GM12891 (cell line): ENCODE measurements at regions not wholly inside any gene's neighbourhood (a gene's known extent, or its start where the extent isn't known, plus 50 kb on each side); places are given as distances from the start of the nearest gene placed in this dataset.

ENCODE experiments used
- DNase-seq: peaks from one replicate; pipeline ENCODE4 v3.0.0; 2011; ENCODE audit warnings: low spot score; ENCODE audit not compliant: insufficient read length
- FAIRE-seq: peaks from 2 replicates; lab custom pipeline; 2011; peaks lifted over from hg19 to GRCh38; lab: Jason Lieb, UNC
- PAX5 ChIP-seq: IDR thresholded peaks from 2 replicates; pipeline ENCODE4 v1.6.1; 2011; ENCODE audit warnings: low read length, moderate library complexity, mild to moderate bottlenecking; ENCODE audit not compliant: insufficient read depth, severe bottlenecking
- POLR2A ChIP-seq: IDR thresholded peaks from 2 replicates; pipeline ENCODE4 v1.6.1; 2011; ENCODE audit warnings: low read depth, low read length, control low read depth
- POLR2AphosphoS5 ChIP-seq: IDR thresholded peaks from 2 replicates; pipeline ENCODE4 v1.6.1; 2011; ENCODE audit warnings: low read depth, low read length, control low read depth
- POU2F2 ChIP-seq: IDR thresholded peaks from 2 replicates; pipeline ENCODE4 v1.6.1; 2011; ENCODE audit warnings: low read depth, mild to moderate bottlenecking, control low read depth, low read length, moderate library complexity
- SPI1 ChIP-seq: IDR thresholded peaks from 2 replicates; pipeline ENCODE4 v1.6.1; 2011; ENCODE audit warnings: low read depth, low read length, control low read depth
- TAF1 ChIP-seq: IDR thresholded peaks from 2 replicates; pipeline ENCODE4 v1.6.1; 2011; ENCODE audit warnings: low read depth, low read length, control low read depth

GRCh38 chr1:83776913-83777757 is 221.8 kb downstream of the TTLL7 start:
- DNase-seq (no peak), FAIRE-seq (no peak)
- TF ChIP-seq POLR2A (no peak), TAF1 (no peak), POU2F2 (no peak), POLR2AphosphoS5 (no peak), SPI1 (no peak), PAX5 (no peak)

- TF ChIP-seq PAX5 (no peak), SPI1 (no peak), POLR2AphosphoS5 (no peak), TAF1 (no peak), POLR2A (no peak), POU2F2 (no peak)
- FAIRE-seq: no peak
- no peak for DNase-seq
These were observed 222.8 kb downstream of the TTLL7 start for GRCh38 chr1:83775977-83776603.

DNA sequence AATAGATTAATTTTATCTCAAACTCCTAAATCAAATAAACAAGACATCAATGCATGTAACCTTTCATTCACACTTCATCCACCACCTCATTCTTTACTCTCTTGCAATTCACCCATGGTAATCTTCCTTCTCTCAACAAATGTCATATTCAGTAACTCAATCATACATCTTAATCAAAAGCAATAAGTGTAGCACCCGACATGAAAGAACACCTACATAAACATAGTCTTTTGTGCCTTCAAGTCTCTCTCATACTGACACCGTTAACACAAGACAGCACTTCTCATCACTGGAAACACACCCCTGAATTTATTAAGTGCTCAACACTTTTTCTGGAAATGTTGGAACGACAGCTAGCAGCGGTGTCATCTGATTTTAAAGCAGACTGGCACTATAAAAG is 225.9 kb downstream of the TTLL7 start:
- FAIRE-seq: no peak
- no peak for TF ChIP-seq TAF1
- no peak for TF ChIP-seq PAX5
- DNase-seq: no peak

DNA sequence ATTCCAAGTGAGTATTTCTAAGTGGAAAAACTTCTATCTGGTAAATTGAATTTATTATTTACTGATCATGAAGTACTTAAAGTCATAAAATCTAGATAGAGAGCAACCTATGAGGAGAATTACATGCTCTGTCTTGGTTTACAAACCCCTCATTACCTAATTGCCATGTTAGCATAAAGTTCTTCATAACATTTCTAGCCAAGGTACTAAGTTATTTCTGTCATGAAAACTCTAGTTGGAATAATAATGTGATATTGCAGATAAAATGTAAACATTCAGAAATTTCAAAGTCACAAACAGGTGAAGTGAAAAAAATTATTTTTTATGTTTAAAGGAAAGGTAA is 228.6 kb downstream of the TTLL7 start:
- DNase-seq (no peak), FAIRE-seq (no peak)
- TF ChIP-seq POU2F2: no peak
- TF ChIP-seq SPI1: no peak
- TF ChIP-seq TAF1: no peak
- TF ChIP-seq PAX5: no peak
- TF ChIP-seq POLR2A: no peak
- TF ChIP-seq POLR2AphosphoS5: no peak

GRCh38 chr1:83769594-83770318 is 229.2 kb downstream of the TTLL7 start:
- DNase-seq (no peak), FAIRE-seq (peak; percentile 26)
- TF ChIP-seq PAX5 (no peak), POLR2AphosphoS5 (no peak), TAF1 (no peak), SPI1 (no peak), POU2F2 (no peak), POLR2A (no peak)

DNA sequence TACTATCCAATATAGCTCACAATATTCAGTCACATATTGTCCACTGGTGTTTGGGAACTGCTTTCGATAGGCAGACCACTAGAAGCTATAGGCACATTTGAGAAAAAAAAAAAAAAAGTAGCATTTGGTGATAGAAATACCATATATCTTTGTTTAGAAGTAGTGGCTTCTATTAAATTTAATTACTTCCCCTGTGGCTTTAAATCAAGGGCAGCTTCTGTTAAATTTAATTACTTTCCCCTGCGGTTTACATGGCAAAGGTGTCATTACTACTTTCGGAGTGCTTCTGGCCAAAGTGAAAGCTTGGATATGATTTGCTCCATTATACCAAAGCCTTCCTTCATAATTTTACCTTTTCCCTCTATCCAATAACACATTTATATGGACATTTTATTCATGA is 229.9 kb downstream of the TTLL7 start:
- TF ChIP-seq TAF1 (no peak), POLR2AphosphoS5 (no peak), SPI1 (no peak), POU2F2 (no peak)
- FAIRE-seq: no peak
- no peak for DNase-seq

- no peak for TF ChIP-seq POLR2A
- TF ChIP-seq POU2F2: no peak
- TF ChIP-seq PAX5: no peak
- no peak for TF ChIP-seq SPI1
- no peak for TF ChIP-seq POLR2AphosphoS5
- TF ChIP-seq TAF1: no peak
- DNase-seq (no peak), FAIRE-seq (no peak)
These were observed 232.7 kb downstream of the TTLL7 start for GRCh38 chr1:83766241-83766691.

- TF ChIP-seq PAX5: no peak
- no peak for TF ChIP-seq POLR2A
- no peak for TF ChIP-seq POU2F2
- no peak for TF ChIP-seq TAF1
- TF ChIP-seq POLR2AphosphoS5: no peak
- FAIRE-seq (peak; percentile 23), DNase-seq (no peak)
These were observed 233.8 kb downstream of the TTLL7 start for GRCh38 chr1:83765125-83765524.

DNA sequence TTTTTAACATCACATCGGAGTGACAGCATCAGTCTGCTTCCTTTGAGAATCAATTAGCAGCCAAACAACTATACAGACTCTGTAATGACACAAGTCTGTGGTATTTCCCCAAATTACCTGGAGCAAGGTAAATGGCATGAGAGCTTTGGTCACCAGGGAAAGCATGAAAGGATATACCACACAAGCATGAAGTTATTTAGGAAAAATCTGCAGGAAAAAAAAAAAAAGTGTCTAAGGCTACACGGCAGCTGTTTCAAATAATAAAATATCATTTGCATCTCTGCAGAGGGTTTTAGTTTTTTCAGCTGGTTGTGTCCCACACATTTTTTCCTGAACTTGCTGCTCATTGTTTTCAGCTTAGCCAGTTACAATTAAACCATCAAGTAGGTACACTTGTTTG is 234.7 kb downstream of the TTLL7 start:
- no peak for DNase-seq
- peak; percentile 83 for FAIRE-seq
- TF ChIP-seq PAX5: no peak
- no peak for TF ChIP-seq POU2F2
- TF ChIP-seq TAF1: no peak
- TF ChIP-seq POLR2A: no peak
